Umbilical cord (tissue), 1 donor: ENCODE measurements at regions not wholly inside any gene's neighbourhood (a gene's known extent, or its start where the extent isn't known, plus 50 kb on each side); places are given as distances from the start of the nearest gene placed in this dataset.

Experiments
- DNase-seq: peaks from one replicate; pipeline ENCODE4 v3.0.0-alpha.2; 2015; ENCODE audit warnings: low spot score

DNA sequence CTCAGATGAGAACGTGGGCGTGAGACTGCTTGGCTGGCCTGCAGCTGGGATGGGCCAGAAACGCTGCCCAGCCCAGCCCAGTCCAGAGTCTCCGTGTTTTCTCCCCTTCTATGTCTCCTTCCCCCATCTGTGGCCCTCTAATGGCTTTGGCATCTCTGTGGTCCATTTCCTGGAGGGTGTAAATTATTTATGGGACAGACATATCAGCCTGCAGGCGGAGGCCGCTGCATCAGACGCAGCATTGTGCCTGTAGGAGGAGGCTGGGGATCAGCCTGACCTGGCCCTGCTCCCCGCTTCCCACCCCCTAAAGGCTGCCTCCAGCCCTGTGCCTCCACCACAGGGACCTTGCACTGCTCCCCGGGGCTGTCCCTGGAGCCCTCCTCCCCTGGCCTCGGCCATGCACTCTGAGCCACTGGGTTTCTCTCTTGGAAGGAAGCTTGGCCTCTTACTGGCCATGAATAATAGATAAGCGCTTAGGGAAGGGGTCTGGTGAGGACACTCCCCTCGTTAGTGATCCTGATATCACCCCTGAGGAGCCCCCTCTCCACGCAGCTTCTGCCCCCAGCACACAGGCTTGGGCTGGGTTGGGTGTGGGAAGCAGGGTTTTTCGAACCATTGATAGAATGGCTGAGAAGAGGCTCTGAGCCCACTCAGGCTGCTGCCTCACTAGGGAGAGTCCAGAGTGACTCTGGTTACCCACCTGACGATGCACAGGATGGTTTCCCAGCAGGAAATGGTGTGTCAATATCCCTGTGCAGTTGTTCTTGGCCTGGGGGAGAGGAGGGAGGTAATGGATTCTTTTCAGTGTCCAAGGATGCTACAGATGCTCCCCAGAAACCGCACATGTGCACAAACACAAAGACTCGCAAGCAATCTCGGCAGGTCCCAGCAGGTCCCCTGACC is 185.5 kb downstream of the MYCN start:
- no peak for DNase-seq

DNA sequence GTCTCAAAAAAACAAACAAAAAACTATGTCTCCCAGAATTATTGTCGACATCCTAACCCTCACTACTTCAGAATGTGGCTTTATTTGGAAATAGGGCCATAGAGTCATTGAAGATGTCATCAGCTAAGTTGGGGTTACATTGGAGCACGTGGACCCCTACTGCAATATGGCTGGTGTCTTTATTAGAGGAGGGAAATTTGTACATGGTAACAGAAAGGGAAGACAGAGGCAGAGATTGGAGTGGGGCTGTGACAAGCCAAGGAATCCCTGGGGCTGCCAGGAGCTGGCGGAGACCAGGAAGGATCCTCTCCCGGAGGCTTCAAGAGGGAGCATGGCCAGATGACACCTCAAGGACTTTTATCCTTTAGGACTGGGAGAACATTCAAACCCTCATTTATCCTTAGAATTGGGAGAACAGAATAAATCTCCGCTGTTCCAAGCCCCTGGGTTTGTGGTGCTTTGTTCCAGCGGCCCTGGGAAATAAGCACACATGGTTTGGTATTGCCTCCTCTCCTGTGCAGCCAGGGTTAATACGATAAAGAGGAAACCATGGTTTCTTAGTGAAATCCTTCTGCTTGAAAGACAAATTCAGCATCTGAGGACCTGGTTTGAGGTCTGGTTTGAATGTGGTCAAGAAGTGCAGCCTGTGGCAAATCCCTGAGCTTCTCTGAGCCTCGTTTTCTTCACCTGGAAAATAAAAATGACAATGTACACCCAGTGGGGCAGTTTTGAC is 184.7 kb downstream of the MYCN start:
- no peak for DNase-seq

DNA sequence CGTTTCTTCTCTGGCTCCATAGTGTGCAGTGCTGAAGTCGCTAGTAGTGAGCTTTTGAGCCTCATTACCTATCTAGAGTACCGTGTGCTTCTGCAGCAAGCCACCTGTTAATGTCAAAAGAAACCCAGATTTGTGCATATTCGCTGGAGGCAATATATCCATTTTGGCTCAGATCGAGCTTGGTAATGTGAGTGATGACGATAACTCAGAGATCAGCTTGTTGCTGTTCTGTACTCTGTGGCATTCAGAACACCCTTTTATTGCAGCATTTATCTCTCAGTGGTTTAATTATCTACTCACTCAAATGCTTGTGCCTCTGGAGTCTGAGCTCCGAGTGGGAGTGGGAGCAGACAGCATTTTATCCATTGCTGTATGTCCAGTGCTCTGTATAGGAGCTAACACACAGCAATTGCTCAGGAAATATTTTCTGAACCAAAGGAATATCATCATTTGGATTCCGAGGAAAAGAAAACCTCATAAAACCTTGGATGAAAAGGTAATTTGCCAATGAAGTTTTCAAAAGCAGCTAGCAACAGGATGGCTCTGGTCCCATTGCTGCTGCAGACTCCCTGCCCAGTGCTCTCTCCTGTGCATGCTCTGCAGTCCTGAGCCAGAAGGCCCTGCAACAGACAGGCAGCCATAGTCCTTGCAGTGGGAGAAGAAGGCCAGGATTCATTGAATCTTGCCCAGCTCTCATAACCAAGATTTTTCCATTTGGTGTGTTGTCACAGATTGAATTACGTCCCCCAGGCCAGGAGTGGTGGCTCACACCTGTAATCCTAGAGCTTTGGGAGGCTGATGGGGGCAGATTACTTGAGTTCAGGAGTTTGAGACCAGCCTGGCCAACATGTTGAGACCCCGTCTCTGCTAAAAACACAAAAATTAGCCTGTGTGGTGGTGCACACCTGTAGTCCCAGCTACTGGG is 183.8 kb downstream of the MYCN start:
- DNase-seq, result peak; percentile 15

DNA sequence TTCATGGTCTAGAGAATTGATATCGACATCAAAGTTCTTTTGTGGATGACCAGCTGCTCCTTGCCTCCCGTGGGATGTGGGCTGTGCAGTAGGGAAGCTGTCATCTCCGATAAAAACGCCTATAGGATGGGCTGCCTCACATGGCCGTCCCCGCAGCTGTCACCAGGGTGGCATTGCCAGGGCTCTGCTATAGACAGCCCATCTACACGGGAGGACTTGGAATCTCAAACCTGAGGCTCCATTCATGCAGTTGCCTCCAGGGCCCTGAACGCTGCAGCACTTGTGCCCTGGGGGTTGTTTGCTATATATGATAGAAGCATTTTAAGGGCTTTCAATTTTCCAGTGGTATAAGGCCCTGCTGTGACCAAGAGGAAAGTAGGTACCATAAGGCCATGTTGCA is 183.1 kb downstream of the MYCN start:
- no peak for DNase-seq

DNA sequence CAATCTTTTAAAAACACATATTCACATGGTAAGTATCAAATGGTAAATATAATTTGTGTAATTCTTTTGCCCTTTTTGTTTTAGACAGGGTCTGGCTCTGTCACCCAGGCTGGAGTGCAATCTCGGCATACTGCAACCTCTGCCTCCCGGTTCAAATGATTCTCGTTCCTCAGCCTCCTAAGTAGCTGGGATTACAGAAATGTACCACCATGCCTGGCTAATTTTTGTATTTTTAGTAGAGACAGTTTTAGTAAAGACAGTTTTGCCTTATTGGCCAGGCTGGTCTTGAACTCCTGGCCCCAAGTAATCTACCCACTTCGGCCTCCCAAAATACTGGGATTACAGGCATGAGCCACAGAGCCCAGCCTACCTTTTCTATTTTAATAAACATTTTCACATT is 182.2 kb downstream of the MYCN start:
- DNase-seq, result no peak

DNA sequence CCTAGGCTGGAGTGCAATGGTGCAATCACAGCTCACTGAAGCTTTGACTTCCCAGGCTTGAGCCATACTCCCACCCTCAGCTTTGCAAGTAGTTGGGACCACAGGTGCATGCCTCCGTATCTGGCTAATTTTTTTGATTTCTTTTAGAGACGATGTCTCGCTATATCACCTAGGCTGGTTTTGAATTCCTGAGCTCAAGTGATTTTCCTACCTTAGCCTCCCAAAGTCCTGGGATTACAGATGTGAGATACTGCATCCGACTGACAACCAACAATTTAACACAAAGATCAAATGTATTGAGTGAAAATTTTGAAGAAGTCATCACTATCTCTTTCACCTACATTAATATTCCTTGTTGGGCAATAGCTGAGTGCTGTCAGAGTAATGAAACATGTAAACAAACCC is 181.6 kb downstream of the MYCN start:
- DNase-seq, result no peak

DNA sequence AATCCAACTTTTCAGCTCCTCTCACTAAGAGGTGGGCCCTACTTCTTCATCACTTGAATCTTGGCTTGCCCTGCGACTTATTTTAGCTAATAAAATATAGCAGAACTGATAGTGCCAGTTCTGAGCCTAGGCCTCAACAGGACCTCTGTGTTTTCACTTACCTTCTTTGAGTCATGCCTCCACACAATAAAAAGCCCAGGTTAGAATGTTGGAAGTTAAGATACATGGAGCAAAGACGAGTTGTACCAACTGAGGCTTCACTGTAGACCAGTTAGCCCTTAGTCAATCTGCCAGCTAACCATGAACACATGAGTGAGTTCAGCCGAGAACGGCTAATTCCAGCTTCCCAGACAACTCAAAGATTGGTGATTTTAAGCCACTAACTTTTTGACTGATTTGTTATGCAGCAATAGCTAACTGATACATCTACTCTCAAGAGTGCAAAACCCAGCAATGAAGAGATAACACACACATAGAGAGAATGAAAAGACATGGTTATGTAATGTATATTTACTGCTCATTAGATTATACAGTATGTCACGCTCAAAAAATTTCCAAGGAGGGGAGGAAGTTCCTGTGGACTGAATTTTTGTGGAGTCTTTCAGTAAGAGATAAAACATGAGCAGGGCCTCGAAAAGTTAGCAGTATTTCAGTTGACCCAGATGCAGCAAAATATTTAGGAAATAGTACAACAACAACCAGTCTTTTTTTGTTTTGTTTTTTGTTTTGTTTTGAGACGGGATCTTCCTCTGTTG is 181.1 kb downstream of the MYCN start:
- DNase-seq, result no peak

DNA sequence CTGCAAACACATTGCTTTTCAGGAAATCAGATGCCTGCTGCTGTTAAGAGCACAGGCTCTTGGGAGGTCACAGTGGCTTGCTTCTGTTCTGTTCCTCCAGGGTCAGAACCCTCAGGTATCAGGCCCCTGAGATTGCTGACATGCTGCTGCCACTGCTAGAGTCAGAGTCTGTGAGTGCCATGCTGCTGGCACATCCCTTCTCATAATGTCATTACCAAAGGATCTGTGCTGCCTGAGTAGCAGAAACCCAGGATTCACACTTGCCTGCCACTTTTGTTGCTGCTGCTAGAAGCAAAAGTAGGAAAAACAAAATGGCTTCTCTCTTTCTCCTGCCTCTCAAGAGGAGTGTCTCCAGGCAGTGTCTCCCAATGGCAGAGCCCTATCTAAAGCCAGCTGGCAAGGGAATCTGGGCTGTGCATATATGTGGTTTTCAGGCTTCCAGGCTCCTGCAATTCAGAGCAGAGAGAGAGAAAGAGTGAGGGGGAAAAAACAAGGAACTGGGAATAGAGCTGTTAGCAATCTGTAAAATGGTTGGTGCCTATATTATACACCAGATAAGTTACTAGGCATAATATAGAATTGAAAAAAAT is 180.3 kb downstream of the MYCN start:
- no peak for DNase-seq

DNA sequence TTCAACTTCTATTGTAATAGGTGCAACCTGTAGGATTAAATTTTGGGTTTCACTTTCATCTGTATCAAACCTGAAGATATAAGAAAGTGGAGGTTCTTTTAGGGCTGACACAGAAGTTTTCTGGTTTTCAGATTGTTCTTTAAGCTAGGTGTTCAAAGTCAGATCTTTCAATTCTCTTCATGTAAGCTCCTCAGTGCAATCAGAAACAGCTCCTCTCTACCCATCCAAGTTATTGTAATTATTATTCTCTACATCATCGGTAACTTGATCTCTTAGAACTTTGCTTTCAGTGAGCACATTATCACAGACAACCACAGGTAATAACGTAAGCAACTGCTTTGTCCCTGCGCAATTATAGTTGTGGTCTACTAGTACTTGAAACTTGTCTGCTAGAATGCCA is 179.4 kb downstream of the MYCN start:
- DNase-seq, result no peak

DNA sequence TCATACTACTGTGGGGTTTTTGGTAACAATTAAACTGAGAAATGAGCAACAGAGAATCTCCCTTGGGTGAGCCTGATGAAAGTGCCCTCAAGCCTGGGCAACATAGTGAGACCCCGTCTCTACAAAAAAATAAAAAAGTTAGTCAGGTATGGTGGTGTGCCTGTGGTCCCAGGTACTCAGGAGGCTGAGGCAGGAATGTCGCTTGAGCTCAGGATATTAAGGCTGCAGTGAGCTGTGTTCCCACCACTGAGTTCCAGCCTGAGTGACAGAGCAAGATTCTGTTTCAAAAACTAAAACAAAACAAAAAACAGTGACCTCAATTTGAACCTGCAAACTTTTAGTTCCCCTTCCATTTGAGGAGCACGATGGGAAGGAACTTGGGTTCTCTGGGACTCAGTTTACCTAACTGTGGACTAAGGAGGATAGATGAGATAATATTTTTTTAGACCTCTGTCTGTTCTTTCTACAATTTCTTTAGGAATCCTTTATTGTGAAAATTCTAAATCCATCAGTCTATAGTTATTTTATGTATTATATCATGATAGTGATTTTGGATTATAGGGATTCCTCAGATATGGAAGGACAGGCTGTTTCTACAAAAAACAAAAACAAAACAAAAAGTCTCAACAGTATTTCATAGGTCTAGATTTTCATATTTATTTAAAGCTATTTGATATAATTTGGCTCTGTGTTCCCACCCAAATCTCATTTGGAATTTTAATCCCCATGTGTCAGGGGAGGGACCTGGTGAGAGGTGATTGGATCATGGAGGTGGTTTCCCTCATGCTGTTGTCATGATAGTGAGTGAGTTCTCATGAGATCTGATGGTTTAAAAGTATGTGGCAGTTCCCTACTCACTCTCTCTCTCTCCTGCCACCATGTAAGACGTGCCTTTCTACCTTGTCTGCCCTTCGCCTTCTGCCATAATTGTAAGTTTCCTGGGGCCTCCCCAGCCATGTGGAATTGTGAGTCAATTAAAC is 178.6 kb downstream of the MYCN start:
- no peak for DNase-seq

DNA sequence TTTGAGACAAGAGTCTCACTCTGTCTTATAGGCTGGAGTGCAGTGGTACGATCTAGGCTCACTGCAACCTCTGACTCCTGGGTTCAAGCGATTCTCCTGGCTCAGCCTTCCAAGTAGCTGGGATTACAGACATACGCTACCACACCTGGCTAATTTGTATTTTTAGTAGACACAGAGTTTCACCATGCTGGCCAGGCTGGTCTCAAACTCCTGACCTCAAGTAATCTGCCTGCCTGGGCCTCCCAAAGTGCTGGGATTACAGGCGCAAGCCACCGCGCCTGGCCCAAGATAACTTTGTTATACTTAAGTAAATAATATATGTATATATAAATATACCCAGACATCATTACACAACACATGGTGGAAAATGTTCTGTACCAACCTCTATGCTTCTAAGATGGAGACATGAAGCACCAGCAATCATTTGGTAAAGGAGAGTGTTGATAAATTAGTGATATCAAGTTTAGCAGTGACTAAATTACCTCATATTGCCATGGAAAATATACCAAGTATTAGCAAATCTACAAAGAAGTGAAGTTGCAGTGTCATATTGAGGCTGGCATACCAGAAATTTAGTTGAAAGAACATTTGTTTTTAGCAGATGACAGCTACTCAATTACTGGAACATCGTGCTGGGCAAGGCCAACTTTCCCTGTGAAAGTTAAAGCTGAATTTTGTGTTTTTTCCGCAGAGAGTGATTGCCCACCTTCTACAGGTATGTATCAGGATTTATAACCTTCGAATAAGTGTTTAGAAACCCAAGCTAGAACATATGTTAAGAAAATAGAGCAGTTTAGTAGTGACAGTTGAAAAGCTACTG is 177.7 kb downstream of the MYCN start:
- no peak for DNase-seq

DNA sequence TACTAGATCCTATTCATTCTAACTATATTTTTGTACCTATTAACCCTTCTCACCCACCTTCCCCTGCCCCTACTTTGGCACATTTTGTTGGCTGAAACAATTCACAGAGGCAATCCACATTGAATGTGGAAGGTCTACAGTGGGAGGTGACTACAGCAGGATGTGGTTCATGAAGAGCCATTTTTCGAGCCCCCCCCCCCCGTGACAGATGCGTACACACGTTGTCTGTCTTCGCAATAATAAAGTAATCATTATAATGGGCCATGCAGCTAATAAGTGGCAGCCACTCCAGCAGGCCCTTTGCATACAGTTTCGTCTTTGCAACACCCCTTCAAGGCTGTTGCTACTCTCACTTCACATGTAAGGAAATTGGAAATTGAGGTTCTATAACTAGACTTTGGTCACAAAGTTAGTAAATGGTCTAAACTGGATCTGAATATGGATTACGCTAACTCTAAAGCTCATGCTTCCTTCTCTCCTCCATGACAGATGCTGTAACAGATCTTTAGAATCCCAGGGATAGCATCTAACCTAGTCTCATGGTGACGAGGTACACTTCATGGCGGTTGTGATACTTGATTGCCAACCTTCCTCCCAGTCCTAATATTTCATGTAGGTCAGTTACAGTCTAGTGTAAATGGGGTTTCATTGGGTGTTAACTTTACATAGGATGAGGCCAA is 176.8 kb downstream of the MYCN start:
- DNase-seq, result no peak

DNA sequence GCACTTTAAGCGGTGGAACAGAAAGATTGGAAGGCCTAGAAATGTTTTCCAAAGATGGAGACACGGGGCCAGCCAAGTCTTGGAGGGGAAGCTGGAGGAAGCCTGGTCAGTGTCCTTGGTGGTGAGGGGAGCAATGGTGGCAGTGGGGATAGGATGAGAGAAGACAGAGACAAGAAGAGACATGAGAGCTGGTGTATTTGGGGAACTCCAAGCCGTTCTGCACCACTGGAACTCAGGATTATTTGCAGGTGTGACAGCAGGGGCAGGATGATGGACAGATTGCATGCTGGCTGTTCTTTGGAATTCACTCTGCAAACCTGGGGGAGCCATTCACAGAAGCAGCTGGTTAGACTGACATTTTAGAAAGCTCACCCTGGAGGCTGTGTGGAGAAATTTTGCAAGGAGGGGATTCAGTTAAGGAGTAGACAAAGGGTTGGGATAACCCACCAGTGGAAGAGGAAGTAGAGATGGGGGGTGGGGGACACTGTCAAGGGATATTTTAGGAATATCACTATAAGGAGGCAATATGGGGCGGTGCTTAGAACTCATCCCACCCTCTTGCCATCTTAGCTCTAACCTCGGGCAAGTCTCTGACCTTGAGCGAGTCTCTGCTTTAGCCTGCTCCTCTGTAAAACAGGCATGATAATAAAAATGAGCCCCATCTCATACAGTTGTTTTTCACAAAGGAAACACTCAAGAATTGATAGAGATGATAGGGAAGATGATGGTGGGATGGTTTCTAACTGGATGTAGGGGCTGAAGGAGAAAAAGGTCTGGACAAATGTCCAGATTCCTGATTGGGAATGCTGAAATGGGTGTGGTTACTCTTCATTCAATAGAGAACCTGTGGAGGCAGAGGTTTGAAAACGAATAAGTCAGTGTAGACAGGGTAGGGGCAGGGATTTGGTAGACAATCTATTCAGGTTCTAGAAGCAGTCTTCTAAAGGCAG is 175.8 kb downstream of the MYCN start:
- DNase-seq, result no peak

DNA sequence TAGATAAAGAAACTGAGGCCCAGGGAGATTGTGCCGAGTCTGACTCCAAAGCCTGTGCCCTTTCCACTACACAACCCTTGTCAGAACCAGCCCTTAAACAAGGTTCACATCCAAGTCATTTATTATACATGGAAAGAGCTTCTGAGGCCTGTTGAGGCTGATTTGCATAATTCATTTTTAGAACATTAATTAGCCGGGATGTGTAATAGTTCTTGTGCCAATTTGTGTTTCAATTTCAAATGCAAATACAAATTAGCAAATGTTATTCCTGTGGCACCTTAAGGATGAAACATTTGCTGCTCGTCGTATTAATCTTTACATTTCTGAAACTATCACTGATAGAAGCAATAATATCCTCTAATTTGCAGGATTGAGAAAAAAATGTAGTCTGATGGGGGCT is 174.9 kb downstream of the MYCN start:
- DNase-seq, result no peak

DNA sequence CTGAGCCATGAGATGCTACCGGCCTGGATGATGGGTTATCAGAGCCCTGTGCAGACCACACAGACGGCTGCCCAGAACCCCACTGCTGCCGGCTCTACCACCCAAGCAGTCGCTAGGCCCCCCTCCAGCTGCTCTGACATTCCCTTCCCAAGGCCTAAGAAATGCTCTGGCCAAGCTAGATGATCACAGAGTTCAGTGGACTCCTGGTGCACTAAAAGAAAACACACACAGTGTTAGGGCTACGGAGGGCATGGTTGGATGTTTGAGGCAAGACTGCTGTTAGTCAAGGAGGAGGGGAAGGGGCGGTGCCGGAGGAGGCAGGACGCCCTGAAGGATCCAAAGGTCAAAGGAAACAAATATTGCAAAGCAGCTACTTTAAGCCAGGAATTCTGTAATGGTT is 174.5 kb downstream of the MYCN start:
- DNase-seq, result no peak

DNA sequence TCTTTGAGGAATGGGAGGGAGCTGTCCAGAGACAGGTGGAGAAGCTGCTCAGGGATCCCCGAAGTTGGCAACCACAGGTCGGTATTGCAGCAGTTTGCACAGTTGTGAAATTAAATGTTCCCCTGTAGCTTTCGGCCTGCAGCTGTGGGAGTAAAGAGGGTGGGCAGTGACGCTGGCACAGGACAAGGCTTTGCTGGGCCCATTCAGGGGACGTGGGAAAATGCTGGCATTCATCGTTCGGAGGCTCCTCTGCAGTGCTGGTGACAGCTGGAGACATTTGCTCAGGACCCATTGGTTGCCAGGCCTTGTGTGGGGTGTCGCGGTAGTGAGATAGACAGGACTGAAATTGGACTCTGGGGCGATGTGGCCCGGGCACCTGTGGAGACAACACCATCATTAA is 173.7 kb downstream of the MYCN start:
- DNase-seq, result no peak

DNA sequence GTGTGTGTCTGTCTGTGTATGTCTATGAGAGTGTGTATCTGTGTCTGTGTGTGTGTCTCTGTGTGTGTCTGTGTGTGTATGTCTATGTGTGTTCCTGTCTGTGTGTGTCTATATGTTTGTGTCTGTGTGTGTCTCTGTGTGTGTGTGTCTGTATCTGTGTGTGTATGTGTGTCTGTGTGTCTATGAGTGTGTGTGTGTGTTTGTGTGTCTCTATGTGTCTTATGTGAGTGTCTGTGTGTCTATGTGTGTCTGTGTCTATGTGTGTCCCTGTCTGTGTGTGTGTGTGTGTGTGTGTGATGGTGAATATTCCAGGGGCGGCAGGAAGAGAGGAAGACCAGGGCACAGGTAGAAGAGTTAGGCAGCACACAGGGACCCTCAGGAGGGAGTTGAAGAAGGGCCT is 173.2 kb downstream of the MYCN start:
- DNase-seq, result no peak
